ENCODE measurements at regions not wholly inside any gene's neighbourhood (a gene's known extent, or its start where the extent isn't known, plus 50 kb on each side); places are given as distances from the start of the nearest gene placed in this dataset.

DNA sequence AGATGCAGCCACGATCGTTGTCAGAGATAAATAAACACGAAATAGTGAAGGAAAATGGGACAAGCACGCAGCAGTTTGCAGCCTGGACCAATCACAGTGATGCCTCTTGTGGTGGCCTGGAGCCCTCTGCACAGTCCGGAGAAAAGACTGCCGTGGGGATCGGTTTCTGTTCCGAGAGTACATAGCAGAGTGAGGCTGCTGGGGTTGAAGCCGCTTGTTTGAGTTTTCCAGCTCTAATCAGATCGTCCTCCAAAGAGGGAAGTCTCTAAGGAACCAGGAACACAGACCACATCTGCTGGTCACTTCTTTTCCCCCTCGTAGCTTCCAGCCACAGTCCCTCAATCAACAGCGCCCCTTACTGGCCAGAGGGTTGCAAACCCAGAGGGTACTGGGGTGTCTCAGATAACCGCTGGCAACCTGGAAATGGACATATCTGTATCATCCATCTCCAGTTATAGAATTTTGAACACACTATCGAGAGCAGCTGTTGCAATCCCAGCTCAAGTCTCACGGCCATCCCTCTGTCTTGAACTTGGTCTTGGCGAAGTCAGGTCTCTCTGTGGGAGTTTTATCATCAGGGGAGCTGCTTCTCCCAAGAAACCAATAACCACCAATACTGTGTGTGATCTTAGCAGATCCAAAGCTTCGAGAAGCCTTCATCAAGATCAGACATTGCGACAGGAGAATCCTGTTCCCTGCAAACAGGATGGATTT lies 57.4 kb downstream of the OLIG1 start:
- no peak overlapping the region for H3K27ac ChIP-seq
- TF ChIP-seq ZFX (IDR thresholded peaks at IDR 0.05), result no peak
- TF ChIP-seq, protein P1, sequence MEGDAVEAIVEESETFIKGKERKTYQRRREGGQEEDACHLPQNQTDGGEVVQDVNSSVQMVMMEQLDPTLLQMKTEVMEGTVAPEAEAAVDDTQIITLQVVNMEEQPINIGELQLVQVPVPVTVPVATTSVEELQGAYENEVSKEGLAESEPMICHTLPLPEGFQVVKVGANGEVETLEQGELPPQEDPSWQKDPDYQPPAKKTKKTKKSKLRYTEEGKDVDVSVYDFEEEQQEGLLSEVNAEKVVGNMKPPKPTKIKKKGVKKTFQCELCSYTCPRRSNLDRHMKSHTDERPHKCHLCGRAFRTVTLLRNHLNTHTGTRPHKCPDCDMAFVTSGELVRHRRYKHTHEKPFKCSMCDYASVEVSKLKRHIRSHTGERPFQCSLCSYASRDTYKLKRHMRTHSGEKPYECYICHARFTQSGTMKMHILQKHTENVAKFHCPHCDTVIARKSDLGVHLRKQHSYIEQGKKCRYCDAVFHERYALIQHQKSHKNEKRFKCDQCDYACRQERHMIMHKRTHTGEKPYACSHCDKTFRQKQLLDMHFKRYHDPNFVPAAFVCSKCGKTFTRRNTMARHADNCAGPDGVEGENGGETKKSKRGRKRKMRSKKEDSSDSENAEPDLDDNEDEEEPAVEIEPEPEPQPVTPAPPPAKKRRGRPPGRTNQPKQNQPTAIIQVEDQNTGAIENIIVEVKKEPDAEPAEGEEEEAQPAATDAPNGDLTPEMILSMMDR (conservative IDR thresholded peaks at IDR 0.05), result peak; percentile 59

DNA sequence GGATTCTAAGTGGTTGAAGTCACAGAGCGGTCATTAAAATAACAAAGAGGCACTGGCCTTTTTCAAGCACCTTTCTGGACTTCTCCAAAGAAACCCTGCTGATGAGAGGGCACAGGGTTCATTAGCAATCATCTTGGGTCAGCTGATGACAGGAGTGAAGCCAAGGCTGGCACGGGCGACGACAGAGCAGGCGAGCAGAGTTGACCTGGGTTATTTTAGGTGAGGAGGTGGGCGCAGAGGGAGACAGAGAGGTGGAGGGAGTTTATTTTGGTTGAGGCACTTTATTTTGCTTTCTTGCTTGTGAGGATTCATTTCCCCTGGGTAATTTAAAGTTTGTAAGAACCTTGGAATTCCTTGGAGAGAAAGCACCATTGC lies 57.9 kb downstream of the OLIG1 start:
- TF ChIP-seq, protein P1 (conservative IDR thresholded peaks at IDR 0.05), result no peak
- TF ChIP-seq ZFX (IDR thresholded peaks at IDR 0.05), result no peak
- H3K27ac ChIP-seq, result no peak overlapping the region

DNA sequence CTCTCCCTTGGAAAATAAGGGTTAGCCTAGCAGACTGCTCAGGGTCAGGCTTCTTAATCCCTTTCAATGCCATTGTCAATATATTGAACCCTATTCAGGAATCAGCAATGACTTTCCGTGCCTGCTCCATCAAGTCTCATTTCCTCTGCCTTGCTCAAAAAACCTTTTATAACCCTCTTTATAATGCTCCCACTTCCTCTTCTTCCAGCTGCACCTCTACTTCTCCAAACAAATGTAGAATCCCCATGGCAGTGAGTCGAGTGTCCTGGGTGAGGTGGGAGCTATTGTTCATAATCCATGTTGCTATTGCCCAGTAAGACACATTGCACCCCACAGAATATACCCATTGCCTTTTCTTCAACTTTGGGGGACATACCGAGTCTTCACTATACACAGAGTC lies 58.6 kb downstream of the OLIG1 start:
- H3K27ac ChIP-seq, result no peak overlapping the region
- TF ChIP-seq, protein P1 (conservative IDR thresholded peaks at IDR 0.05), result no peak

DNA sequence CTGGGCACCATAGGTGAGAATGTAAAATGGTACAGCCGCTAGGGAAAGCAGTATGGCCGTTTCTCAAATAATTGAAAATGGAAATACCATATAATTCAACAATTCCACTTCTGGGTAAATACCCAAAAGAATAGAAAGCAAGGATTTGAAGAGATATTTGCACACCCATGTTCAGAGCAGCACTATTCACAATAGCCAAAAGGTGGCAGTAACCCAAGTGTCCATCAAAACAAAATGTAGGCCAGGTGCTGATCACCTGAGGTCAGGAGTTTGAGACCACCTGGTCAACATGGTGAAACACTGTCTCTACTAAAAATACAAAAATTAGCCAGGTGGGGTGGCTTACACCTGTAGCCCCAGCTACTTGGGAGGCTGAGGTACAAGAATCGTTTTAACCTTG lies 62.1 kb downstream of the OLIG1 start:
- H3K27ac ChIP-seq, result no peak overlapping the region
- TF ChIP-seq ZFX (IDR thresholded peaks at IDR 0.05), result no peak
- TF ChIP-seq, protein P1 (conservative IDR thresholded peaks at IDR 0.05), result peak; percentile 47

DNA sequence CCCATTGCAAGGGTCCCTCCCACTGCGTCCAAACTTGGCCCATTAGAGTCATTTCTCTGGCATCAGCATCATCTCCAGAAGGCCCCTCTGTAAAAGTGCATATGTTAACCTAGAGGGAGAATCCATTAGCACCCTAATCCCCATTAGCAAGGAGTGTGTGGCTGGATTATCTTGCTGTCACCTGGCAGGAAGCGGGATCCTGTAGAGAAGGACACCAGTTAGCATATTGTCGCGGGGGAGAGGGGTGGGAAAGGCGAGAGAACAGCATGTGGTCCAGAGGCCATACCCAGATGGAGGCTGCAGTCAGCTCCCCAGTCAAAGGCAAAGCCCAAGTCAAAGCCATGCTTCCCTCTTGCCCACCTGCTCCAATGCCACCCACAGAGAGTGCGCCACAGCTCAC lies 64.0 kb downstream of the OLIG1 start:
- H3K27ac ChIP-seq, result no peak overlapping the region
- TF ChIP-seq, protein P1 (conservative IDR thresholded peaks at IDR 0.05), result no peak
- TF ChIP-seq ZFX (IDR thresholded peaks at IDR 0.05), result no peak

DNA sequence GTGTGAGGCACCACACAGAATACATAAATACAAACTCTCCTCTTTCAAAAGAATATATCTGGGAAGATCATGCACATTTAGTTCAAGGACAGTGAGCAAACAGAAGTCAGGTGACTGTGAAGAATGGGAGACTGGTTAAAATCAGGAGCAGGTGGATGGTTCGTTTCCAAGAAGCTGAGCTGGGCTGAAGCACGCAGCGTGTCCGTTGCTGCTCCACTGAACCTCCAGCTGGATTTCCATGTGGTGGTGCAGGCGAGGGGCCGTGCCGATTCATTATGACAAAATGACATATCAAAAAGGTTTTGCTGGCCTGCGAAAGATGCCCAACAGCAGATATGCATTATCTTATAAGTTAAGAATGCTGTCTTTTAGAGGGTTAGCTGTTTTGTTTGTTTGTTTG lies 66.0 kb downstream of the OLIG1 start:
- TF ChIP-seq, protein P1 (conservative IDR thresholded peaks at IDR 0.05), result no peak
- no peak for TF ChIP-seq ZFX (IDR thresholded peaks at IDR 0.05)
- peak overlapping the region; percentile 3; the same call in 1 of the 2 replicates for H3K27ac ChIP-seq

DNA sequence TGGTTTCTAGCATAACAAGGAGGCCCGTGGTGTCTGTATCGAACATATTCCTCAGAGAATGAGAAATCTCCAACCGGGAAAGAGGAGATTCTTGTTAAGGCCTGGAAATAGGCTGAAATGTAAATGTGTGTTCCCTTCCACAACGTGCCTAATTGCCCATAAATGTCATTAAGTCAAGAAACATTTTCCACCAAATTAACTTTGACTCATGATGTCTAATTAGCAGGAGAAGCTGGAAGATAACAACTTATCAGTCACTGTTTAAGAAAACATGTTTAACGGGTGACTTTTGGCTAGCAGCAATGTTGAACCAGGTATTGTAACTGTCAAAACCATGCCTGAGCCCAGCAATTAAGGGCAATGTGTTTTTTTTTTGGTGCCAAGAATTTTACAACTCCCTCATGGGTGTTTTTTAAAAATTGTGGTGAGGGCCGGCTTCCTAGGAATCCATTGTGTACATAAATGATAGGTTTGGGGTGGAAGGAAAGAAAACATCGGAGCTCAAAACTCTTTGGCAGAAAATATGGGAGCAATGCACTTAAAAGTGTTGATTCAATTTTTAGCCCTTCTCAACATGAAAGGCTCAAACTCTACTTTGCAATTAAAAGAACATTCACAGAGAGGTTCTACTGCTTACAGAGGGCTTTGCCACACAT lies 67.0 kb downstream of the OLIG1 start:
- no peak overlapping the region for H3K27ac ChIP-seq
- TF ChIP-seq, protein P1 (conservative IDR thresholded peaks at IDR 0.05), result no peak
- no peak for TF ChIP-seq ZFX (IDR thresholded peaks at IDR 0.05)
